SU-DHL-6 (cell line): ENCODE measurements at regions not wholly inside any gene's neighbourhood (a gene's known extent, or its start where the extent isn't known, plus 50 kb on each side); places are given as distances from the start of the nearest gene placed in this dataset.

Experiments used
- H2AFZ ChIP-seq: fragments of 200-600 bp; sonication (generic); 2 replicates; pipeline ENCODE4 v1.6.1; 2014; ENCODE audit warnings: low read depth, mild to moderate bottlenecking, moderate library complexity, mixed read lengths, antibody characterized with exemption, low read length; ENCODE audit not compliant: severe bottlenecking
- H3F3A ChIP-seq: fragments of 200-600 bp; shearing (Covaris generic); 2 replicates; pipeline ENCODE4 v1.6.0; 2016; ENCODE audit warnings: antibody characterized with exemption, mild to moderate bottlenecking; ENCODE audit not compliant: insufficient read depth
- H3K27ac ChIP-seq: fragments of 200-600 bp; sonication (generic); 2 replicates; pipeline ENCODE4 v1.5.1; 2016; ENCODE audit warnings: low read depth, mild to moderate bottlenecking, low read length, moderate library complexity, mixed read lengths
- H3K27me3 ChIP-seq: fragments of 200-600 bp; sonication (generic), shearing (Covaris generic); 2 replicates; pipeline ENCODE4 v1.6.0; 2014; ENCODE audit warnings: mild to moderate bottlenecking, low read length
- H3K36me3 ChIP-seq: fragments of 200-600 bp; sonication (generic); 2 replicates; pipeline ENCODE4 v1.6.1; 2014; ENCODE audit warnings: mild to moderate bottlenecking, low read length, mixed read lengths
- H3K4me2 ChIP-seq: fragments of 300-600, 200-600 bp; shearing (Covaris generic), sonication (generic); 2 replicates; pipeline ENCODE4 v1.6.0; 2014; ENCODE audit warnings: low read length, low read depth, mild to moderate bottlenecking; ENCODE audit not compliant: poor library complexity, severe bottlenecking
- H3K4me3 ChIP-seq: fragments of 200-600 bp; sonication (generic); 2 replicates; pipeline ENCODE4 v1.5.1; 2014; ENCODE audit warnings: antibody characterized with exemption, low read length, mild to moderate bottlenecking, mixed read lengths; ENCODE audit not compliant: insufficient read depth, poor library complexity, severe bottlenecking
- H3K79me2 ChIP-seq: fragments of 200-600 bp; sonication (generic); 2 replicates; pipeline ENCODE4 v1.6.1; 2014; ENCODE audit warnings: mild to moderate bottlenecking, low read length, moderate library complexity; ENCODE audit not compliant: insufficient read depth
- H3K9ac ChIP-seq: fragments of 200-600 bp; sonication (generic); 2 replicates; pipeline ENCODE4 v1.7.0; 2014; ENCODE audit warnings: mild to moderate bottlenecking, low read length
- H3K9me2 ChIP-seq: fragments of 200-600 bp; sonication (generic); replicated peaks from 2 replicates; pipeline ENCODE4 v1.6.1; 2014; ENCODE audit warnings: low read length; ENCODE audit not compliant: insufficient read depth
- H3K9me3 ChIP-seq: fragments of 200-600 bp; sonication (generic); 2 replicates; pipeline ENCODE4 v1.6.1; 2014; ENCODE audit warnings: low read length, mixed read lengths; ENCODE audit not compliant: insufficient read depth
- H4K20me1 ChIP-seq: fragments of 200-600 bp; sonication (generic); 2 replicates; pipeline ENCODE4 v1.6.1; 2014; ENCODE audit warnings: low read depth, mild to moderate bottlenecking, antibody characterized with exemption, low read length, moderate library complexity, mixed read lengths
- CTCF ChIP-seq: fragments of 200-600 bp; sonication (generic); IDR thresholded peaks from one replicate; pipeline ENCODE4 v1.5.1; 2017; ENCODE audit warnings: antibody characterized with exemption, mild to moderate bottlenecking, low read length, moderate library complexity; ENCODE audit not compliant: insufficient read depth, poor library complexity, severe bottlenecking
- EZH2phosphoT487 ChIP-seq: fragments of 200-600 bp; sonication (generic), shearing (Covaris generic); conservative IDR thresholded peaks from 2 replicates; pipeline ENCODE4 v1.6.1; 2018; ENCODE audit warnings: mild to moderate bottlenecking, antibody characterized with exemption, low read length, moderate library complexity, mixed read lengths

DNA sequence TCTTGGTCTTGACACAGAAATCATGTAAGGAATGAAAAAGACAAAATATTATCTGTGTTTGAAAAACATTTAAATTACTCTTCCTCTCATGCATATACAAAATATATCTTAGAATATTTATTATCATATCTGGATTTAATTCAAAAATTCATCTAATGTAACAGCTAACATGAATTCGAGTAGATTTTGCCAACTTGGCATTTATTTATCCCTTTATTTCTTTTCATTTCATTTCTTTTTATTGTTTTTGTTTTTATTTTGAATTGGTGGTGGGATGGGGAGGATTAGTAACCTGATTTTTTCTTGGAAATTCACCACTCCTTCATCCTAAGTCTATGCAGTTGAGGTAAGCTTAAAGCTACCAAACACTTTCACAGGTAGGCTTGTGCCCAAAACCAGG is 508.7 kb downstream of the EPHA7 start:
- Histone ChIP-seq H3F3A (no peaks in the 10 kb centered on the region), H3K4me3 (no peak overlapping the region), H3K79me2 (no peaks in the 10 kb centered on the region), H2AFZ (no peak overlapping the region), H3K27me3 (no peaks in the 10 kb centered on the region), H3K27ac (no peak overlapping the region), H3K9me3 (no peaks in the 10 kb centered on the region), H3K9me2 (no peaks in the 10 kb centered on the region), H4K20me1 (no peaks in the 10 kb centered on the region), H3K4me2 (no peak overlapping the region), H3K9ac (no peak overlapping the region), H3K36me3 (no peaks in the 10 kb centered on the region)
- TF ChIP-seq EZH2phosphoT487 (no peak), CTCF (no peak)

- Histone ChIP-seq H3K9ac (no peak overlapping the region), H3K79me2 (no peaks in the 10 kb centered on the region), H4K20me1 (no peaks in the 10 kb centered on the region), H3F3A (no peaks in the 10 kb centered on the region), H3K9me2 (no peaks in the 10 kb centered on the region), H3K9me3 (no peaks in the 10 kb centered on the region), H3K36me3 (no peaks in the 10 kb centered on the region), H3K27ac (no peak overlapping the region), H2AFZ (no peak overlapping the region), H3K4me2 (no peak overlapping the region), H3K4me3 (no peak overlapping the region), H3K27me3 (no peaks in the 10 kb centered on the region)
- TF ChIP-seq CTCF (no peak), EZH2phosphoT487 (no peak)
These were observed 513.0 kb downstream of the EPHA7 start for GRCh38 chr6:92906385-92906784.

- Histone ChIP-seq H3K9me3 (no peaks in the 10 kb centered on the region), H3K36me3 (no peaks in the 10 kb centered on the region), H3K4me3 (no peak overlapping the region), H4K20me1 (no peaks in the 10 kb centered on the region), H3K9ac (no peak overlapping the region), H2AFZ (no peak overlapping the region), H3K9me2 (no peaks in the 10 kb centered on the region), H3K79me2 (no peaks in the 10 kb centered on the region), H3K27me3 (no peaks in the 10 kb centered on the region), H3K27ac (no peak overlapping the region), H3F3A (no peaks in the 10 kb centered on the region), H3K4me2 (no peak overlapping the region)
- TF ChIP-seq EZH2phosphoT487 = no peak
- TF ChIP-seq CTCF = no peak
These were observed 525.6 kb downstream of the EPHA7 start for GRCh38 chr6:92893741-92894140.
